GM23338 (cell line): ENCODE measurements at regions not wholly inside any gene's neighbourhood (a gene's known extent, or its start where the extent isn't known, plus 50 kb on each side); places are given as distances from the start of the nearest gene placed in this dataset.

Experiments
- ATAC-seq: fragments of 200-7000 bp; cut with Tn5 transposase; 3 replicates; pipeline ENCODE4 v1.9.1; 2020
- DNase-seq: peaks from one replicate; pipeline ENCODE4 v3.0.0-alpha.2; 2015; ENCODE audit warnings: low spot score
- H2AFZ ChIP-seq: fragments of 200-600 bp; sonication (generic); 2 replicates; pipeline ENCODE4 v1.8.0; 2016; ENCODE audit warnings: antibody characterized with exemption, mild to moderate bottlenecking, moderate library complexity
- H3F3A ChIP-seq: fragments of 200-600 bp; sonication (generic); replicated peaks from 2 replicates; pipeline ENCODE4 v1.8.0; 2017; ENCODE audit warnings: antibody characterized with exemption, mixed run types, low read depth
- H3K27ac ChIP-seq: fragments of 200-600 bp; sonication (generic); 2 replicates; pipeline ENCODE4 v1.6.1; 2016; ENCODE audit warnings: low read depth
- H3K27me3 ChIP-seq: fragments of 200-600 bp; sonication (generic); 2 replicates; pipeline ENCODE4 v1.8.0; 2016; ENCODE audit warnings: mild to moderate bottlenecking, mixed run types, moderate library complexity; ENCODE audit not compliant: insufficient read depth
- H3K36me3 ChIP-seq: fragments of 200-600 bp; sonication (generic); 2 replicates; pipeline ENCODE4 v1.8.0; 2016; ENCODE audit warnings: mild to moderate bottlenecking; ENCODE audit not compliant: insufficient read depth
- H3K4me1 ChIP-seq: fragments of 200-600 bp; sonication (generic); 2 replicates; pipeline ENCODE4 v1.8.0; 2016; ENCODE audit warnings: mild to moderate bottlenecking, moderate library complexity; ENCODE audit not compliant: insufficient read depth
- H3K4me2 ChIP-seq: fragments of 200-600 bp; sonication (generic); 2 replicates; pipeline ENCODE4 v1.7.1; 2017; ENCODE audit warnings: mixed run types
- H3K4me3 ChIP-seq: fragments of 200-600 bp; sonication (generic); 2 replicates; pipeline ENCODE4 v1.6.1; 2016; ENCODE audit warnings: mixed run types
- H3K79me2 ChIP-seq: fragments of 200-600 bp; sonication (generic); replicated peaks from 2 replicates; pipeline ENCODE4 v1.8.0; 2017; ENCODE audit warnings: mild to moderate bottlenecking; ENCODE audit not compliant: insufficient read depth
- H3K9me2 ChIP-seq: fragments of 200-600 bp; sonication (generic); 2 replicates; pipeline ENCODE4 v1.8.0; 2017; ENCODE audit not compliant: insufficient read depth
- H4K20me1 ChIP-seq: fragments of 200-600 bp; sonication (generic); replicated peaks from 2 replicates; pipeline ENCODE4 v1.8.0; 2017; ENCODE audit warnings: mild to moderate bottlenecking; ENCODE audit not compliant: insufficient read depth
- H3K27ac Mint-ChIP-seq: 2 replicates; pipeline ENCODE4 v1.8.0; 2020; ENCODE audit warnings: inconsistent platforms, mild to moderate bottlenecking, moderate library complexity, mixed read lengths
- H3K27me3 Mint-ChIP-seq: 3 replicates; pipeline ENCODE4 v1.8.0; 2022; ENCODE audit warnings: low read depth, mild to moderate bottlenecking, moderate library complexity, mixed read lengths, inconsistent platforms; ENCODE audit not compliant: insufficient read depth, poor library complexity
- H3K36me3 Mint-ChIP-seq: 3 replicates; pipeline ENCODE4 v1.8.0; 2021; ENCODE audit warnings: low read depth, mild to moderate bottlenecking, inconsistent platforms, moderate library complexity, mixed read lengths
- H3K4me1 Mint-ChIP-seq: 3 replicates; pipeline ENCODE4 v1.8.0; 2020; ENCODE audit warnings: mild to moderate bottlenecking, inconsistent platforms, mixed read lengths
- H3K4me3 Mint-ChIP-seq: 3 replicates; pipeline ENCODE4 v1.8.0; 2021; ENCODE audit warnings: moderate library complexity, mild to moderate bottlenecking, inconsistent platforms, mixed read lengths
- H3K9me3 Mint-ChIP-seq: 3 replicates; pipeline ENCODE4 v1.8.0; 2020; ENCODE audit warnings: moderate library complexity, mild to moderate bottlenecking, inconsistent platforms, mixed read lengths
- ETS1 ChIP-seq: IDR thresholded peaks from 2 replicates; pipeline ENCODE4 v1.6.1; 2016; ENCODE audit warnings: antibody characterized with exemption
- EZH2 ChIP-seq: fragments of 200-600 bp; sonication (generic); IDR thresholded peaks from one replicate; pipeline ENCODE4 v1.8.0; 2017; ENCODE audit warnings: antibody characterized with exemption, mild to moderate bottlenecking, low read depth; ENCODE audit not compliant: unreplicated experiment
- EZH2phosphoT487 ChIP-seq: fragments of 200-600 bp; sonication (generic); IDR thresholded peaks from one replicate; pipeline ENCODE4 v1.8.1; 2018; ENCODE audit warnings: antibody characterized with exemption; ENCODE audit not compliant: unreplicated experiment
- JUNB ChIP-seq: IDR thresholded peaks from one replicate; pipeline ENCODE4 v1.6.1; 2016; ENCODE audit warnings: antibody characterized with exemption; ENCODE audit not compliant: unreplicated experiment
- STAT1 ChIP-seq: IDR thresholded peaks from one replicate; pipeline ENCODE4 v1.6.1; 2016; ENCODE audit warnings: antibody characterized with exemption; ENCODE audit not compliant: unreplicated experiment
- ZNF331 ChIP-seq: fragments of 250-450 bp; sonication (Bioruptor Pico); IDR thresholded peaks from 2 replicates; pipeline ENCODE4 v1.5.0; 2020; ENCODE audit warnings: low read depth, mild to moderate bottlenecking, moderate library complexity
- ZNF462 ChIP-seq: fragments of 250-450 bp; sonication (Bioruptor Pico); IDR thresholded peaks from 2 replicates; pipeline ENCODE4 v1.5.0; 2020; ENCODE audit warnings: mild to moderate bottlenecking, moderate library complexity

DNA sequence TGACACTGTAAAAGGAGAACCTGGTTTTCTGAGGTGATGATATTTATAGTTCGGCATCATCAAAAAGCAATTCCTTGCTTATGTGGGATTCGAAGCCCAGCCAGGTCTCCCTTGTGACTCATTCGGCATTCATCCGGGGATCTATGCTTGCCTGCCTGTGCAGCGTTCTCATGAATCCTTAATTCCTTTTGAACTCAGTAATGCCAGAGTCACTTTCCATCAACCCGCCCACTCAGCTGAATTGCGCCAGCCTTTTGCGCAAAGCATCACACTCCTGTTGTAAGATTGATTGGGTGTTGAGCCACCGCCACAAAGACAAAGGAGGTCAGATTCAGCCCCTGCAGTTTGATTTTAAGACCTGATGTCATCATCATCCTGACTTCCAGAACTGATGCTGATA, 128.6 kb downstream of the SLC17A6 start (continued):
- TF ChIP-seq ZNF462 (CRISPR knock-in tag) (no peak), EZH2 (no peak), STAT1 (no peak)

DNA sequence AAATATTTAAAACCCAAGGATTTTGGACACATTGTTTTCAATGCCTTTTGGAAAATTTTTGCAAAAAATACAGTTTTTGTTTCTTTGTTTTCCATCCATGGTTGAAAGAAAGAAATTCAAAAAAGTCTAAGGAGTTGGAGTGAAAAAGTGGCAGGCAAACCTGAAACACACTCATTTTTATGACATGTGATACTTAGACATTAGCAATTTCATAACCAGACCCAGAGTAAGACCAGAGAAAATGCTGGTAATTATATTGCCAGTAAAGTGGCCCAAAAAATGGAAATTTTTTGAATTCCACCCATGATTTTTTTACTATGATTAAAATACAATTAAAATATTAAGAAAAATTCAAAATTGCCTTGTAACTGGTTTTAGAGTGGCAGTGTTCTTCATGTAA, 128.2 kb downstream of the SLC17A6 start:
- no peak overlapping the region for H2AFZ ChIP-seq
- H3K27me3 ChIP-seq = no peaks in the 10 kb centered on the region
- H3K36me3 Mint-ChIP-seq = no peaks in the 10 kb centered on the region
- no peak overlapping the region for H3K4me2 ChIP-seq
- no peaks in the 10 kb centered on the region for H3K4me1 ChIP-seq
- no peaks in the 10 kb centered on the region for H3K9me2 ChIP-seq
- H3F3A ChIP-seq = no peaks in the 10 kb centered on the region
- no peaks in the 10 kb centered on the region; the same call in 2 of the 3 replicates for H3K4me1 Mint-ChIP-seq
- H3K4me3 Mint-ChIP-seq = no peak overlapping the region
- H3K27ac ChIP-seq = no peak overlapping the region
- no peaks in the 10 kb centered on the region for H3K36me3 ChIP-seq
- no peak overlapping the region for H3K27ac Mint-ChIP-seq
- no peaks in the 10 kb centered on the region for H4K20me1 ChIP-seq
- H3K27me3 Mint-ChIP-seq = no peaks in the 10 kb centered on the region
- H3K4me3 ChIP-seq = no peak overlapping the region
- H3K9me3 Mint-ChIP-seq = no peaks in the 10 kb centered on the region
- DNase-seq (no peak), ATAC-seq (no peak)
- no peaks in the 10 kb centered on the region for H3K79me2 ChIP-seq
- TF ChIP-seq EZH2phosphoT487 (no peak), ETS1 (no peak), ZNF462 (CRISPR knock-in tag) (no peak), JUNB (no peak), ZNF331 (CRISPR knock-in tag) (no peak)
